ENCODE measurements at regions not wholly inside any gene's neighbourhood (a gene's known extent, or its start where the extent isn't known, plus 50 kb on each side); places are given as distances from the start of the nearest gene placed in this dataset.

- Histone ChIP-seq H3K27me3 (no peaks in the 10 kb centered on the region), H3K36me3 (no peaks in the 10 kb centered on the region), H3K4me1 (no peaks in the 10 kb centered on the region), H3K9me3 (no peaks in the 10 kb centered on the region), H3K27ac (no peak overlapping the region), H3K4me3 (no peak overlapping the region)
- TF ChIP-seq POLR2A (IDR thresholded peaks at IDR 0.05) (no peak), CTCF (IDR thresholded peaks at IDR 0.05) (no peak), POLR2AphosphoS5 (IDR thresholded peaks at IDR 0.05; ENCODE audit: insufficient read depth in 1 of 2, low read depth in 1 of 2) (no peak)
- intact Hi-C loops (cut with DNase I) = no loop called here
- no peak for DNase-seq (ENCODE audit: extremely low spot score in 2 of 2)
Measured at GRCh38 chr13:74226791-74227475, 92.7 kb upstream of the KLF12 start.

GRCh38 chr13:74221752-74222151 is 87.5 kb upstream of the KLF12 start:
- Histone ChIP-seq H3K36me3 (no peaks in the 10 kb centered on the region), H3K9me3 (no peaks in the 10 kb centered on the region), H3K27ac (no peak overlapping the region), H3K4me1 (no peaks in the 10 kb centered on the region), H3K27me3 (no peaks in the 10 kb centered on the region), H3K4me3 (no peak overlapping the region)
- intact Hi-C loops (cut with DNase I) = no loop called here
- no peak for DNase-seq (ENCODE audit: extremely low spot score in 2 of 2)
- TF ChIP-seq POLR2A (IDR thresholded peaks at IDR 0.05) (no peak), CTCF (IDR thresholded peaks at IDR 0.05) (no peak), POLR2AphosphoS5 (IDR thresholded peaks at IDR 0.05; ENCODE audit: insufficient read depth in 1 of 2, low read depth in 1 of 2) (no peak)

- Histone ChIP-seq H3K4me1 (no peaks in the 10 kb centered on the region), H3K4me3 (no peak overlapping the region), H3K27me3 (no peaks in the 10 kb centered on the region), H3K9me3 (no peaks in the 10 kb centered on the region), H3K36me3 (no peaks in the 10 kb centered on the region), H3K27ac (no peak overlapping the region)
- intact Hi-C loops (cut with DNase I) = no loop called here
- TF ChIP-seq CTCF (IDR thresholded peaks at IDR 0.05) (no peak), POLR2AphosphoS5 (IDR thresholded peaks at IDR 0.05; ENCODE audit: insufficient read depth in 1 of 2, low read depth in 1 of 2) (no peak), POLR2A (IDR thresholded peaks at IDR 0.05) (no peak)
- DNase-seq (ENCODE audit: extremely low spot score in 2 of 2) = no peak
Measured at GRCh38 chr13:74219566-74219965, 85.4 kb upstream of the KLF12 start.

- Histone ChIP-seq H3K4me3 (no peak overlapping the region), H3K27me3 (no peaks in the 10 kb centered on the region), H3K4me1 (no peaks in the 10 kb centered on the region), H3K27ac (no peak overlapping the region), H3K9me3 (no peaks in the 10 kb centered on the region), H3K36me3 (no peaks in the 10 kb centered on the region)
- no peak for DNase-seq (ENCODE audit: extremely low spot score in 2 of 2)
- intact Hi-C loops (cut with DNase I) = no loop called here
- TF ChIP-seq POLR2AphosphoS5 (IDR thresholded peaks at IDR 0.05; ENCODE audit: insufficient read depth in 1 of 2, low read depth in 1 of 2) (no peak), POLR2A (IDR thresholded peaks at IDR 0.05) (no peak), CTCF (IDR thresholded peaks at IDR 0.05) (no peak)
Measured at GRCh38 chr13:74218291-74218690, 84.1 kb upstream of the KLF12 start.

- DNase-seq (ENCODE audit: extremely low spot score in 2 of 2) = no peak
- no peak overlapping the region for H3K27ac ChIP-seq
- no peaks in the 10 kb centered on the region for H3K4me1 ChIP-seq
- H3K9me3 ChIP-seq = no peaks in the 10 kb centered on the region
- H3K27me3 ChIP-seq = no peaks in the 10 kb centered on the region
- intact Hi-C loops (cut with DNase I) = no loop called here
- no peaks in the 10 kb centered on the region for H3K36me3 ChIP-seq
- H3K4me3 ChIP-seq = no peak overlapping the region
- TF ChIP-seq POLR2AphosphoS5 (IDR thresholded peaks at IDR 0.05; ENCODE audit: insufficient read depth in 1 of 2, low read depth in 1 of 2) = no peak
Measured at GRCh38 chr13:74217811-74218210, 83.6 kb upstream of the KLF12 start.
